ENCODE measurements at regions not wholly inside any gene's neighbourhood (a gene's known extent, or its start where the extent isn't known, plus 50 kb on each side); places are given as distances from the start of the nearest gene placed in this dataset.
A peak's percentile ranks its signal among the peaks of the same experiment; 100 is the strongest.
"Not testable (repeated sequence)": the region's sequence is repeated elsewhere in the genome, so short reads cannot be mapped to it uniquely, and the experiment has no call there.

DNA sequence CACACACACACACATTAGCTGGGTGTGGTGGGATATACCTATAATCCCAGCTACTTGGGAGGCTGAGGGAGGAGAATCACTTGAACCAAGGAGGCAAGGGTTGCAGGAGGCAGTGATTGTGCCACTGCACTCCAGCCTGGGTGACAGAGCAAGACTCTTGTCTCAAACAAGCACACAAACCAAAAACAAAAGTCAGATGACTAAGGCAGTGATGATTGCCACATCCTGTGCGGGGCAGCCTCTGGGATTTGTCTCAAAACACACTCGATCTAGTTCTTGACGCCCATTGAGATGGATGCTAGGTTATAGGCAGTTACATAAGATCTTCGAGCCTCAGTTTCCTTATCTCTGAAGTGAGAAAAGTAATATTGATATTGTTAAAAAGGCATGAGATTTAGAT is 57.8 kb upstream of the NBPF8 start:
- DNase-seq (ENCODE audit: low read depth), result peak; percentile 63

DNA sequence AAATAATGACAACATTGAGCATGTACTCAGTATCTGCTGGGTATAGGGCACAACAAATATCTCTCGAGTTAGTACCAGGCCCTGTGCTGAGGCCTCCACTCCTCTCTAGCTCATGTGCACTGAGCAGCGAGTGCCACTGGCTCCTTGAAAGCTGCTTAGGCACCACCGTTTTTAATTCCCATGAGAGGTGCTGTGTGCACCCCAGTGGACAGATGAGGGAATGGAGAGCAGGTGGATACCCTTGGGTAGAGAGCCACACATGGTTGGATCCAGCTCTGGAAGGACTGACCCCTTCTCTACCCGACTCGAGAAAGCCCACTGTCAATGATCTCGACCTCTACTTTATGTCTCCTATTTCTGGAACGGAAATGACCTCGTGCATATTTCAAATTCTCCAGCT is 58.7 kb upstream of the NBPF8 start:
- DNase-seq (ENCODE audit: low read depth), result peak; percentile 21

DNA sequence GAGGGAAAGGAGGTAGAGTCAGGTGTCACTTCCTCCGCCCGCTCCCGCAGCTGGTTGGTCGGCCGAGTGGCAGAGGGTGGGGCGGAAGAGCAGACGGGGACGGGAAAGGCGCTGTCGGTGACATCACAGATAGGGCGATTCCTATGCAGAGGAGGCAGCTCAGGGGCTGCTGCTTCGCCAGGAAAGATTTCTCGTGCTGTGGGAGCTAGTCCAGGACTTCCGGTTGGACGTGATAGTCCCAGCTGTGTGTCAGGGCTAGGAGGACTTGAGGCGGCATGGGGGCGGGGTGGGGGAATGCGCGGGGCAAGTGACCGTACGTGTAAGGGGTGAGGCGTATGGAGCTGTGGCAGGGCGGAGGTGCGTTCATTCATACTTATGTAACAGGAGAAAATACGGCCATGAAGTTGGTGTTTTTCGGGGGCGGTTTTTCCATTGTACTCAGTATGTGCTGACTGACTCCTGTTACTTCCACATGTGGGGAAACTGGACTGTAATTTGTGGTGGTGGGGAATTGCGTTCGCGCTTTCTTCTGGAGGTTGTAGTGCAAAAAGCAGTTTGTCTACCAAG is 60.1 kb upstream of the NBPF8 start:
- DNase-seq (ENCODE audit: low read depth), result peak; percentile 67

DNA sequence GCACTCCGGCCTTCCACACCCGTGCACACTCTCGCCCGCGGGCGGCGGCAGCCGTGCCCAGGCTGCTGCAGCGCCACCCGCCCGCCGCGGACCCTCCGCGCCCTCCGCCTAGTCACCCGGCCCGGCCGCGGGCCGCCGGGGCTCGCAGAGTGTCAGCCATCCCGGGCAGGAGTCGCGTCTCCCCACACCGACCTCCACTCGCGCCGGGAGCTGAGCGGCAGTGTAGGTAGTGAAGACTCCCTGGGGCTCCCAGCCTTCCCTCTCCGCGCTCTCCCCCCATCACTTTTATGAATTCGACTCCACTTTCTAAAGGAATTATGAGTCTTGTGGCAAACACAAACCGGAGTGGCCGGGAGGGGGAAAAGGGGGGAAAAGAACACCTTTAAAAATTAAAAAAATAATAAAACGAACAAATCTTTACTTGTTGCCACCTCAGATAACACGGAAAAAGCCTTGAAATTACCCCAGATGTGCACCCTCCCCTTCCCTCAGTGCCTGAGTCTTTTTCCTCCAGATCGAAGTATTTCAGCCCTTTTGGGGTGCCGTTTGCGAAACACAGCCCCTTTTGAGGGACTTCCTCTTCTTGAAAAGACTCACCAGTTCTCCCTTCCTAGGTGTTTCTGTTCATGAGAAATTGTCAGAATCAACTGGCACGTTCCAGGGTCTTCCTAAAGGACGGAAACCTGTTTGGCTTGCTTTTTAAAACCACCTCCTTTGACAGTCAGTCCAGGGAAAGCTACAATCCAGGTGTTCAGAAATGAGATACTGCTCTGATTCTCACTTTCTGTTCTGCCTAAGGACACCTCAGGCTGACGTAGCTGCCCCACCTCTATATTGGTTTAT is 72.4 kb upstream of the NBPF8 start:
- not testable (repeated sequence) for DNase-seq (ENCODE audit: low read depth)

DNA sequence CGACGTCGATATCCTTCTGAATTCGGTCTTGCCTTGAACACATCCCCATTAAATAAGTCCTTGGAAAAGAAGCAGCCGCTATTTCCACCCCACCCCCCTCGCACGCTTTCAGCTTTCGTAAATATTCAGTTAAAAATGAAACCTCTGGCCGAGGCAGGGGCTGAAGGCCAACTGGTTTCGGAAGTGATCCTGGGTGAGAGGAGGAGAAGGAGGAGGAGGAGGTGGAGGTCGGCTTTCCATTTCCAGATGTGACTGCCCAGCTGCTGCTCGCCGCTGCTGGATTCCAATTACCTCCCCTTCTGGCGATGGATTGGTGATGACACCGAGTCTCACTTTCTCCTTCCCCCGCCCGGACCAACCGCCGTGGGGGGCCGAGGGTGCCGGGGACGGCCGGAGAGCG is 73.1 kb upstream of the NBPF8 start:
- DNase-seq (ENCODE audit: low read depth), result peak; percentile 34

DNA sequence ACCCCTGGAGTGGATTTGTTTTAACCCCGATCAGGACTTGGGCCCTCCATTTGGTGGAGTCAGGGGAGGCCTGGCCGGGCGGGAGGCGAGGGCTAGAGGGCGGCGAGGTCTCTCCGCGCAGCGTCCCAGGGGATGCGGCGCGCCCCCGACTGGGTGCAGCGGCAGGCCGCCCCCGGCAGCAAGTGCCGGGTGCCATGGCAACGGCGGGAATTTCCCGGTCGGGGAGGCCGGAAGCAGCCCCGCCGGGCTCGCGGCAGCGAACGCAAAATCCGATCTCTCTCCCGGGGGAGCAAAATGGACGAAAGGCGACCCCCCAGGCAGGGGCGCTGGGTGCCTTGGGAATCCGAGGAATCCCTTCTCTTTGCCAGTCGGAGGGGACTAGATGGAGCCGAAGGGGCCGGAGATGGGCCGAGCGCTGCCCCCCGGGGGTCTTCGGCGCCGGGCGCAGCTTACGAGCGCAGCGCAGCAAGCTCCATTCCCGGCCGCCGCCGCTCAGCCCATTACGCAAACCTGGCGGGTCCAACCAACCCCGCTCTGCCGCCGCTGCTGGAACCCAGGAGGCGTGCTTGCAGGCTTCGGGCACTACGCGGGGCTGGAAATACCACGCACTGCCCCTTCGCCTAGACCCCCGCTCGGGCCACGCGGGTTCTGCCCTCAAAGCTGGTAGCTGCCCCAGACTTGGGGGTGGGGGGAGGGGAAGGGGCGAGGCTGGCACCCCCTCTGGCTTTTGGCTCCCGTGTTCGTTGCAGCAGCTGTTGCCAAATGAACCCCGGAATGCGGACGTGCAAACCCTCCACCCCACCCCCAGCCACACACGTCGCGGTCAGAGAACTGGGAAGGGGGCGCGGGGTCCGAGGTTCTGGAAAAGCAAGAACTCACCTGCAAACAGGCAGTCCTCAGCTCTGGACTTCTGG is 73.7 kb upstream of the NBPF8 start:
- DNase-seq (ENCODE audit: low read depth), result not testable (repeated sequence)

DNA sequence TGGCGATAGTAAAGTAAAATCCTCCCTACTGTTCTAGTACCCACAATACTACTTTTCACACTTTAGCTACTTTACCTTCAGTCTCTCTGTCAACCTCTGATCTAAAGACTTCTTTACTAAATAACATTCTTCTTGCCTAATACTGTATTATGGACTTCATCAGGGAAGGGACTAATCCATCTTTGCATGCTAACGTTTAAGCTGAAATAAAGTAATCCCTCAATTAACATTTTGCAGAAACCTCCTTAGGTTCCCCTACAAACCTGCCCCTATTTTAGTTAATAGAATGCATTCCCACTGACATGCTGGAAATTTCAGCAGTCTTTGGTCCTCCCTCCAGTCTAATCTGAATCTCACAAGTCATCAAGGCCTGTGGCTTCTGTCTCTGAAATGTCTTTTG is 99.1 kb upstream of the NBPF8 start:
- not testable (repeated sequence) for DNase-seq (ENCODE audit: low read depth)

DNA sequence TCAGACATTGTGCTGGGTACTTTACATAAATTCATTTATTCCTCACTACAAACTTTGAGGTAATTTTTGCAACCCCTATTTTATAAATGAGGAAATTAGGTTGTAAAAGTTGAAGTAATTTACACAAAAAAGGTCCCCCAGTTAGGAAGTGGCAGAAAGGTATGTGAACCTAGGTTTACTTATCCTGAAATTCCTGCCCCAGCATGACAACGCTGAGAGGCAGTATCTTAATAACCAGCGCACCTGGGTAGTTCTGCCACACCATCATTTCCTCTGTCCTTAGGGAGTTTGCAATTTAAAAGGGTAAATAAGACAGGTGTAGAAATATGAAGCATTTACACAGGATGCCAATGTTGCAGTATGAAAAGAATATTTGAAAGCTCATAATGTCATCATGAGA is 102.9 kb upstream of the NBPF8 start:
- DNase-seq (ENCODE audit: low read depth), result not testable (repeated sequence)

DNA sequence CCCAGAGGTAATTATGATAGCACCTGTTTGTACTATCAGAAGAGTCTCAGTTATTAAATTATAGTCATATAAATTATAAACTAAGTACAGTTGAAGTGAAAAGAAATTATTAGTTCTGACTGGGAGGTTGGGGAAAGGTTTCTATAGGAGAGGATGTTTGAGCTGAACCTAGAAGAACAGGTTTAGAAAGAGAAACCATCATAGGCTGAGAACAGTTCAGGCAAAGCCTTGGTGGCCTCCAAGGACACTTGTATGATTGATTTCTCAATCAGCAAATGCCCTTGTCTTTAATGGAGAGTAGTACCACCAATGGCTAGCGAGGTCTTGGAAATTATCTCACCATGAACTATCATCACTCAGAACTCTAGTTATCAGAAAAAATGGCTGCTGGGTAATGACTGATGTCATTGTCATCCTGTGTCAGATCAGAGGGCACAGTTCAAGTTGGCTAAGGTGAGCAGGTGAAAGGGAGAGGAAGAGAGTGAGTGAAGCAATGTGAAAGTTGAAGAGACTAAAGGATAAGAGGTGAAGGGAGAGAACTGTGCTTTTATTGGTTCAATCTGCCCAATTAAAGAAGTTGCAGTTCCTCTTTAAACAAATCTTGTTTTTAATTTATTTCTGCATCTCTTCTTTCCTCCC is 105.8 kb upstream of the NBPF8 start:
- DNase-seq (ENCODE audit: low read depth), result not testable (repeated sequence)

DNA sequence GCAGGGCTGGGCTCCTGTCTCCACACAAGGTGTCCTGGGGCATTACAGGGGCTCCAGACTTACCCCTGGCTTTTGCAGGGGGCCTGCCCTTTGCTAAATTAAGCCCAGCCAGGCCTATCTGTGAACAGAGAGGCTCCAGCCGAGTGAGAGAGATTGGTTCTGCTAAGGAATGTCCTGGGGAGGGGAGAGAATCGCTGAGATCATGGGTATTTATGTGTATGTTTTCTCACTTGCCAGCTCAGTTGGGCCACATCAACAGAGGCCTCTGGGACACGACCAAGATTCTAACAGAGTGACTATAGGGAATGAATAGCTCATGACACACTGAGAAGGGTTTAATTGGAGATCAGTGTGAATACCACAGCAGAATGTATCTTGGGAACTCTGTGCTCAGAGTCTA is 109.8 kb upstream of the NBPF8 start:
- DNase-seq (ENCODE audit: low read depth), result not testable (repeated sequence)

DNA sequence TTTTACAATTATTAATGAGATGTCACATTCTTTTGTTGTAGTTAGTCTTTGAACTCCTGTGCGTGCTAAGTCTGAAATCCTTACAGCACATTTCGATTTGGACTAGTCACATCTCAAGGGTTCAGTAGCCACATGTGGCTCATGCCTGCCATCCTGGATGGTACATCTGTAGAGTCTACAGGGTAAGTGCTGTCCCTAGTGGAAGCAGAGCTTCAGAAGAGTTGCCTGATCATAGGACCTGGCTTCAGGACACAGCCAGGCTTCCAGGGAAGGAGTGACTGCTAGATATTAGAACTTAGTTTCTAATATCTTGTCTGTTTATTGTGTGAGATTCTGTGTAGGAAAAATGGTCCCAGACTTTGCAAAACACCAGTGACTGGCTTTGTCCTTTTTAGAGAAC is 110.5 kb upstream of the NBPF8 start:
- not testable (repeated sequence) for DNase-seq (ENCODE audit: low read depth)

DNA sequence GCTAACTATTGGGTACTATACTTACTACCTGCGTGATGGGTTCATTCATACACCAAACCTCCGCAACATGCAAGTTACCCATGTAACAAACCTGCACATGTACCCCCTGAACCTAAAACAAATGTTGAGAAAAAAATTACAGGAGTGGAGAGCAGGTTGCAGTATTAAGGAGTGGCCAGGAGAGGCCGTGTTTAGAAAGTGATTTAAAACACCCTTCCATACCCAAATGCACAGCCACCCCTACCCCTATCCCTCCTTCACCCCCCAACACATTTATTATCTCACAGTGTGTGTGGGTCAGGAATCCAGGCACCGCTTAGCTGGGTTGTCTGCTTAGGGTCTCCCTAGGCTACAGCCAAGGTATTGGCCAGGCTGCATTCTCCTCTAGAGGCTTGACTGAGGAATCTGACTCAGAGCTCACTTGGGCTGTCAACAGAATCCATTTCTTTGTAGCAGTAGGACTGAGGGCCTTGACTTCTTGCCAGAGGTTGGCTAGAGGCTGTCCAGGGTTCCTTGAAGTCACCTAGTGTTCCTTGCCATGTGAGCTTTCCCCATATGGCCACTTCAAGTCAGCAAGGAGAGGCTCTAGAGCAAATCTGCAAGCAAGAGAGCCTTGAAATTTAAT is 115.3 kb upstream of the NBPF8 start:
- not testable (repeated sequence) for DNase-seq (ENCODE audit: low read depth)

DNA sequence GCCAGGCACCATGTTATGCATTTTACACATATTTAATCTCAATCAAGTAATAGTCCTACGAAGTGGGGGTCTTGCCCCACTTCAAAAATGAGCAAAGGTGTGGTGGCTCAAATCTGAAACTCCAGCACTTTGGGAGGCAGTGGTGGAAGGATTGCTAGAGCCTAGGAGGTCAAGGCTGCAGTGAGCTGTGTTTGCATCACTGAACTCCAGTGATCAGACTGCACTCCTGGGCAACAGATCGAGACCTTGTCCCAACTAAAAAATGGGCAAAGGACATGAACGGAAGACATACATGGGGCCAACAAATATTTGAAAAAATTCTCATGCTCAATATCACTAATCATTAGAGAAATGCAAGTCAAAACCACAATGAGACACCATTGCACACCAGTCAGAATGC is 116.3 kb upstream of the NBPF8 start:
- not testable (repeated sequence) for DNase-seq (ENCODE audit: low read depth)

DNA sequence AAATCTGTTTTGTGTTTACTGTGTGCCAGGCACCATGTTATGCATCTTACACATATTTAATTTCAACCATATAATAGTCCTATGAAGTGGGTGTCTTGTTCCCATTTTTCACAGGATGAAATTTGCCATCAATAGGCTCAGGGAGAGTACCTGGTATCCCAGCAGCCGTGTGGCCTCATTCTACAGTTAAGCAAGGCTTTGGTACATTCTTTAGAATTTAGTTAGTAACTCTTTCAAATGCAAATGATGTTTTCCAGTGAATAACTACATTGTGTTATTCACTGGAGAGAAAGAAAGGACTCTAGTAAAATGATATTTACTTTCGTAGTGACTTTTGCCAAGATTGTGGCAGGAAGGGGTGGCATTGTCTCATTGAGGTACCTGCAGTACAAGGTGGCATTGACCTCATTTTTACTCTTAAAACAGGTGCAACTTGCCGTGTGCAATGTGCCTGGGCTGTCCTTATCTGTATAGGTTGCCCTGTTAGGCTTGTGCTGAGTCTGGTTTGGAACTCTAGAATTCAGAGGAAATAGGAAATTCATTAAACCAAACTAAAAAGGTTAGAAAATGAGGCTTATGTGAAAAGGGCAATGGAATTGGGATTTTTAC is 117.4 kb upstream of the NBPF8 start:
- not testable (repeated sequence) for DNase-seq (ENCODE audit: low read depth)

DNA sequence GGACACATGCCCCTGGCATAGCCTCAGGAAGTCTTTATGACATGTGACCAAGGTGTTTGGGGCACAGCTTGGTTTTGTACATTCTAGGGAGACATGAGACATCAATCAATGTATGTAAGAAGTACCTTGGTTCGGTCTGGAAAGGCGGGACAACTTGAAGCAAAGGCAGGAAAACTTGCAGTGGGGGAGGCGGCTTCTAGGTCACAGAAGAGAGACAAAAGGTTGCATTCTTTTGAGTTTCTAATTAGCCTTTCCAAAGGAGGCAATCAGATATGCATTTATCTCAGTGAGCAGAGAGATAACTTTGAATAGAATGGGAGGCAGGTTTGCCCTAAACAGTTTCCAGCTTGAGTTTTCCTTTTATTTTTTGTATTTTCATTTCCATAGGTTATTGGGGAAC is 113.8 kb upstream of the SEC22B start:
- not testable (repeated sequence) for DNase-seq (ENCODE audit: low read depth)

DNA sequence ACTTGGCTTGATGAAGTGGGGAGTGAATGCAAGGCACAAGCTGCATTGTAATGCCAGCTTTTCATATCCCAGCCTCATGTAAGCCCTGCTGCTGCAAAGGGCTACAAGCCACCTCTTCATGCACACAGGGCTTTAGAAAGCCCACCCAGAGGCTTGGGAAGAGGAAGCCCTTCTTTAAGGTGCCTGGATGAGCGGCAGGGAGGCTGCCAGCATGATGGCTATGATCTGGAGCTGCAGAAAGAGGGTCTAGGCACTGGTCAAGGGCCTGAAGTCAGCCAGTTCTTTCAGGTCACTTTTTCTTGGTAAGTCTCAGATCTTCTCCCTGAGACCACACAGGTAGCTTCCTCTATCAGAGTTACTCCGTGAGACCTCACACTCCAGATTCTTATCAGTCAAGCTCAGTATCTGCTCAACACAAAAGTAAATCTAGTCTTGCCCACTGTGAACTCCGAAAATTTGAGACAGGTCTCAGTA is 113.3 kb upstream of the SEC22B start:
- not testable (repeated sequence) for DNase-seq (ENCODE audit: low read depth)

DNA sequence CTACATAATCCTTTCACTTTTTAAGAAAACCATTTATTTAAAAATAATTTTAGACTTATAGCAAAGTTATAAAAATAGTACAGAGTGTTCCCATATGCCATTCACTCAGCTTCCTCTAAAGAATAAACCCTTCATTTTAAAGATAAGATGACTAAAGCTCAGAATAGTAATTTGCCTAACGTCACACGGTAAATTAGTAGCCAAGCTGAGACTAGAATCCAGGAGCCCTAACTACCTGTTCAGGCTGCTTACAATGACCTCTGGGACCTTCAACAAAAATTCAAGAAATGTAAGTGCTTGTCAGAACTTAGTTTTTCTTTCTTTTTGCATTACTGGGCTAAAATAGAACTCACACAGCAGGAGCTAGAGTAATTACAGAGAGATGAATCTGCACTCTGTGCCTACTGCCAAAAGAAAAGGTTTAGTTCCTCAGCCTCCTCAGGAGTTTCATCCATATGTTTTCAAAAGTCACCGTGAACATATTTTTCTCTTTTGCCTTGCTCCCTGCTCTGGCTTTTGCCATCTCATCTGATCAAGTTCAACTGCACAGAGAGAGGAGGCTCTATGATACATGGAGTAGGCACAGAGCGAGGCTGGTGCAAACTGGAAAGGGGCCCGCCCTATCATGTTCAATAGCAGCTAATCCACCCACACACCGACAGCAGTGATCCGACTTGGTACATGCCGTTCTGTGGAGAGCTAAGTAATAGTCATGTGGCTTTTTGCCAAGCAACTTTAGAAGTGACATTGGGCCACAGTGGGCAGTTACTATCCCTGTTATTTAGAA is 112.7 kb upstream of the SEC22B start:
- not testable (repeated sequence) for DNase-seq (ENCODE audit: low read depth)

DNA sequence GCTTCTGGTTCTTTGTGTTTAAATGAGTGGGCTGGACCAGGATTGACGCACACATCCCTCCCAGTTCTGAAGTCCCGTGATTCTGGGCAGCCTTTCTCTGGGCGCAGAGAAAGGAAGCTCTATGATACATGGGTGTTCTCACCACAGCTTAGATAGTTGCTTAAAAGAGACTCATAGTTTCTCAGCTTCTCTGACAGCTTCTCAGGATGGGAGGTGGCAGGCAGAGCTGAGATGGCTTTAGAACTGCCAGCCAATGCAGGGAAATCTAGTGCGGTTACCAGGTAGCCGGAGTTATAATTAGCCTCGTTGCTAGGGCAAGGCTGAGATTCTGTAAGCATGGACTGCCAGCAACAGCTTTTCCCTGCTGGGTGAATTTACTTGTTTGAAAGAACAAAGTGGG is 111.8 kb upstream of the SEC22B start:
- not testable (repeated sequence) for DNase-seq (ENCODE audit: low read depth)

DNA sequence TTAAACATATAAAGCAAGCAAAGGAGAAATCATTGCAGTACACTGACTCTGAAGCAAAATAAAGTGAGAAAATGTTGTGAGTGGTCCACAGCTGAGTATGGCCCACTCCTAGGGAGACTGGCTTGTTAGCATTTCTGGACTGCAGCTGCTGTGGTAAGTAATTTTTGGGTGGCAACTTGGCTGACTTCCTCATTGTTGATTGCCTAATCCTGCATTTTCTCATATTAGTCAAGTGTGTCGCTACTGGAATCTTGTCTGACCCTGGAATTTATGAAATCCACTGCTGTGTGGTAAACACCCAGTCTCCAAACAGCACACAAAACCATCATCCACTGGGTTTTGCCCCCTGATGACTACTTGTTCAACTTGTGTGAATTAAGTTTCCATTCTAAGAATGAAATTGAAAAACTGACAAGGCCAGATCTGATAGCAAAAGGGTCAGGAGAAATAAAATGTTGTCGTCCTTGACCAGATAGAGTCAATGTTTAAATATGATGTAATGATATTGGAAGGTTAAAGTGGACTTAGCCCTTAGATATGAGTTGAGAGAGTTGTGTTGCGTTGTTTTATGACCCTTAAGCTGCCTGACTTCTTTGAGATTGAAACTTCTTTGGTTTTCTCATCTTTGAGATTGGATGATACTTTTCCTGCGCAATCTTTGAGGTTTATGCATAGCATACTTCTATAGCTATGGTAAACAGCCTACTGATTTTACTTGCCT is 106.6 kb upstream of the SEC22B start:
- not testable (repeated sequence) for DNase-seq (ENCODE audit: low read depth)
